OCI-LY7 (cell line): ENCODE measurements at regions not wholly inside any gene's neighbourhood (a gene's known extent, or its start where the extent isn't known, plus 50 kb on each side); places are given as distances from the start of the nearest gene placed in this dataset.

Experiments used
- BruUV-seq: library from RNA; stranded (reverse); fragments of 400-500 nt; replicated peaks from 2 replicates; lab custom pipeline; 2021; lab: Mats Ljungman, UMichigan
- CTCF ChIA-PET: fragments of 300-600 bp; sonication (Branson Sonifier 250); formaldehyde crosslinking; loops from one replicate; lab custom pipeline; 2022; ENCODE audit warnings: antibody characterized with exemption; ENCODE audit not compliant: unreplicated experiment; lab: Charles Lee
- POLR2A ChIA-PET: fragments of 300-600 bp; sonication (Branson Sonifier 250); formaldehyde crosslinking; loops from one replicate; lab custom pipeline; 2022; ENCODE audit warnings: antibody characterized with exemption; lab: Charles Lee
- DNase-seq: peaks from one replicate; pipeline ENCODE4 v3.0.0-alpha.2; 2015; ENCODE audit warnings: low spot score
- H2AFZ ChIP-seq: fragments of 200-600 bp; sonication (generic), shearing (Covaris generic); 2 replicates; pipeline ENCODE4 v1.6.1; 2014; ENCODE audit warnings: mild to moderate bottlenecking, antibody characterized with exemption, low read length, moderate library complexity
- H3K27ac ChIP-seq: fragments of 200-600 bp; sonication (generic); 2 replicates; pipeline ENCODE4 v1.5.1; 2014; ENCODE audit warnings: mixed run types, low read depth, mild to moderate bottlenecking, moderate library complexity, low read length, inconsistent platforms; ENCODE audit not compliant: poor library complexity, severe bottlenecking
- H3K36me3 ChIP-seq: fragments of 200-600 bp; sonication (generic); 2 replicates; pipeline ENCODE4 v1.6.1; 2014; ENCODE audit warnings: mild to moderate bottlenecking, antibody characterized with exemption, low read length, moderate library complexity, mixed read lengths; ENCODE audit not compliant: insufficient read depth
- H3K4me1 ChIP-seq: fragments of 200-600 bp; sonication (generic); 2 replicates; pipeline ENCODE4 v1.5.1; 2014; ENCODE audit warnings: mild to moderate bottlenecking, low read length; ENCODE audit not compliant: insufficient read depth, poor library complexity, severe bottlenecking
- H3K4me2 ChIP-seq: fragments of 200-600 bp; sonication (generic); 2 replicates; pipeline ENCODE4 v1.6.1; 2014; ENCODE audit warnings: mild to moderate bottlenecking, low read length
- H3K4me3 ChIP-seq: fragments of 200-600 bp; sonication (generic); 2 replicates; pipeline ENCODE4 v1.5.1; 2014; ENCODE audit warnings: mild to moderate bottlenecking, low read depth, low read length; ENCODE audit not compliant: poor library complexity, severe bottlenecking
- H3K79me2 ChIP-seq: fragments of 200-600 bp; sonication (generic); 2 replicates; pipeline ENCODE4 v1.6.1; 2016; ENCODE audit warnings: low read depth, mild to moderate bottlenecking, low read length, moderate library complexity, mixed read lengths; ENCODE audit not compliant: insufficient read depth
- H3K9me2 ChIP-seq: fragments of 200-600 bp; sonication (generic); 2 replicates; pipeline ENCODE4 v1.6.1; 2016; ENCODE audit warnings: mild to moderate bottlenecking, low read length, mixed read lengths; ENCODE audit not compliant: insufficient read depth
- H3K9me3 ChIP-seq: fragments of 200-600 bp; sonication (generic); 2 replicates; pipeline ENCODE4 v1.6.1; 2014; ENCODE audit warnings: mild to moderate bottlenecking, mixed run types, low read length, mixed read lengths
- H4K20me1 ChIP-seq: fragments of 200-600 bp; sonication (generic); 2 replicates; pipeline ENCODE4 v1.6.1; 2014; ENCODE audit warnings: mild to moderate bottlenecking, antibody characterized with exemption, low read length, moderate library complexity, mixed read lengths; ENCODE audit not compliant: insufficient read depth
- CTCF ChIP-seq: fragments of 200-600 bp; sonication (generic); conservative IDR thresholded peaks from 2 replicates; pipeline ENCODE4 v1.5.1; 2014; ENCODE audit warnings: mild to moderate bottlenecking, antibody characterized with exemption, low read length, moderate library complexity, mixed read lengths
- EZH2phosphoT487 ChIP-seq: fragments of 200-600 bp; sonication (generic); IDR thresholded peaks from 2 replicates; pipeline ENCODE4 v1.6.1; 2018; ENCODE audit warnings: low read depth, borderline replicate concordance, mild to moderate bottlenecking, mixed run types, antibody characterized with exemption, low read length, moderate library complexity, mixed read lengths
- intact Hi-C: fragments of 100-400 bp; cut with micrococcal nuclease; formaldehyde crosslinking; loops from one replicate; pipeline ENCODE4 v1.10.0; 2022; ENCODE audit not compliant: unreplicated experiment

GRCh38 chr2:42117182-42117579 is 52.0 kb upstream of the EML4 start:
- H3K9me2 ChIP-seq, result no peaks in the 10 kb centered on the region
- no peaks in the 10 kb centered on the region for H3K79me2 ChIP-seq
- ChIA-PET CTCF (interaction anchor here (1.5 kb wide), 1 partner anchor 12 kb away, joined by 4 read pairs; no protein-coding TSS in a partner anchor), POLR2A (interaction anchor here (0.5 to 2.7 kb wide), 8 partner anchors 8 to 126 kb away, joined by 4 to 13 read pairs (median 6); no protein-coding TSS in a partner anchor)
- no peak for TF ChIP-seq CTCF
- TF ChIP-seq EZH2phosphoT487, result 0 out of 2 replicates have a peak, but pooled peaks have one; percentile 72
- no peak overlapping the region for H3K4me2 ChIP-seq
- no peak for DNase-seq
- H3K36me3 ChIP-seq, result no peaks in the 10 kb centered on the region
- no TSS peak for BruUV-seq
- intact Hi-C loops, result no loop called here
- peaks cover 21% of the 10 kb centered on the region for H3K4me1 ChIP-seq
- no peaks in the 10 kb centered on the region for H4K20me1 ChIP-seq
- H2AFZ ChIP-seq, result no peak overlapping the region
- peaks cover 9% of the 10 kb centered on the region; the same call in 1 of the 2 replicates for H3K9me3 ChIP-seq
- H3K4me3 ChIP-seq, result no peak overlapping the region
- no peak overlapping the region for H3K27ac ChIP-seq

GRCh38 chr2:42117923-42118753 is 51.0 kb upstream of the EML4 start:
- Histone ChIP-seq H3K9me2 (no peaks in the 10 kb centered on the region), H3K4me3 (peak overlapping the region; percentile 21), H2AFZ (no peak overlapping the region), H3K4me2 (peak overlapping the region; percentile 63), H4K20me1 (no peaks in the 10 kb centered on the region), H3K27ac (peak overlapping the region; percentile 7), H3K9me3 (peaks cover 9% of the 10 kb centered on the region; the same call in 1 of the 2 replicates), H3K79me2 (no peaks in the 10 kb centered on the region), H3K36me3 (no peaks in the 10 kb centered on the region), H3K4me1 (peaks cover 21% of the 10 kb centered on the region)
- peak; percentile 80 for DNase-seq
- TF ChIP-seq CTCF (no peak), EZH2phosphoT487 (no peak)
- intact Hi-C loops, result no loop called here
- ChIA-PET CTCF (interaction anchor here (1.5 kb wide), 1 partner anchor 13 kb away, joined by 4 read pairs; no protein-coding TSS in a partner anchor), POLR2A (interaction anchor here (0.5 to 2.7 kb wide), 11 partner anchors 7 to 226 kb away, joined by 3 to 13 read pairs (median 4); no protein-coding TSS in a partner anchor)
- no TSS peak for BruUV-seq
